ENCODE measurements at regions not wholly inside any gene's neighbourhood (a gene's known extent, or its start where the extent isn't known, plus 50 kb on each side); places are given as distances from the start of the nearest gene placed in this dataset.

- Histone ChIP-seq H3K9ac (ENCODE audit: low read depth in 2 of 2, low read length in 2 of 2) (no peak overlapping the region), H3K4me1 (no peaks in the 10 kb centered on the region), H3K27me3 (no peaks in the 10 kb centered on the region), H3K36me3 (no peaks in the 10 kb centered on the region), H3K27ac (no peak overlapping the region), H3K4me3 (no peak overlapping the region), H3K9me3 (no peaks in the 10 kb centered on the region)
- DNase-seq, result no peak
- intact Hi-C loops (cut with DNase I), result no loop called here
- TF ChIP-seq CTCF (IDR thresholded peaks at IDR 0.05), result no peak
Observed at GRCh38 chrX:82219129-82219528, 1017.2 kb downstream of the SH3BGRL start.

- Histone ChIP-seq H3K4me1 (no peaks in the 10 kb centered on the region), H3K27ac (no peak overlapping the region), H3K36me3 (no peaks in the 10 kb centered on the region), H3K9me3 (no peaks in the 10 kb centered on the region), H3K9ac (ENCODE audit: low read depth in 2 of 2, low read length in 2 of 2) (no peak overlapping the region), H3K4me3 (no peak overlapping the region), H3K27me3 (no peaks in the 10 kb centered on the region)
- DNase-seq, result no peak
- intact Hi-C loops (cut with DNase I), result no loop called here
- no peak for TF ChIP-seq CTCF (IDR thresholded peaks at IDR 0.05)
Observed at GRCh38 chrX:82224961-82225360, 1023.1 kb downstream of the SH3BGRL start.

DNA sequence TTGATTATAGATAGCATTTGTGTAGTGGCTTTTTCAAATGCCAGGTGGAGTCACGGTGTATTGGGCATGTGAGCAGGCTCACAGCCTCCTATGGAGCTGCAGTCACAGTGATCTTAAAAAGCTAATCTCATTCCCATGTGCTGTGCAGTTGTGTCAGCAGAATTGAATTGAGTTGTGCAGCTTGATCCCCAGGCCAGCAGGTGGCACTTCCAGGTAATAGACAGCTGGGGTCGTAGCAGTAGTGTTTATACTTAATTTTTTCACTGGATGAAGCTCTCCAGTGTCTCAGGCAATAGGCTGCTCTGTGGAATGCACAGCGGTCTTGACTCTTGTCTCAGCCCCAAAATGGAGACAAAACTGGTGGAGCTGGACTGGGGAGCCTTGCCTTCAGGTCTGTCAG, 1028.1 kb downstream of the SH3BGRL start:
- DNase-seq, result no peak
- Histone ChIP-seq H3K27me3 (no peaks in the 10 kb centered on the region), H3K9me3 (no peaks in the 10 kb centered on the region), H3K36me3 (no peaks in the 10 kb centered on the region), H3K9ac (ENCODE audit: low read depth in 2 of 2, low read length in 2 of 2) (no peak overlapping the region), H3K4me1 (no peaks in the 10 kb centered on the region), H3K4me3 (no peak overlapping the region), H3K27ac (no peak overlapping the region)
- no peak for TF ChIP-seq CTCF (IDR thresholded peaks at IDR 0.05)
- intact Hi-C loops (cut with DNase I), result no loop called here

DNA sequence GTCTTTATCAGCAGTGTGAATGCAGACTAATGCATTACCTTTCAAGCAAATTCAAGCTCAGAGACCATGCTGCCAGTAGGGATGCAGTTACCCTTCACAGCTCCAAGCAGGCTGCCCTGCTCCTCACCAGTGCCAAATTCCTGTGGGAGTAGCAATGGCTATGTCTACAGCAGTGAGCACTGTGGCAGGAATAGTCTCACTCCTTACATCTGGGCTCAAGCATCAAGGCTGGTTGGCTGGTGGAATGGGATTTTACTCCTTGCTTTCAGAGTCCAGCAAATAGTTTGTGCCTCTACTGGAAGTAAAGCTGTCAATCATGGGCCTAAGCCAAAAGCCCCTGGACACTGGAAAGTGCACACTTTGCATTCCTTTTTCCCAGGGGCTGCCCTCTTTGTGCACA, 1030.8 kb downstream of the SH3BGRL start:
- Histone ChIP-seq H3K4me3 (no peak overlapping the region), H3K9ac (ENCODE audit: low read depth in 2 of 2, low read length in 2 of 2) (no peak overlapping the region), H3K36me3 (no peaks in the 10 kb centered on the region), H3K27me3 (no peaks in the 10 kb centered on the region), H3K4me1 (no peaks in the 10 kb centered on the region), H3K27ac (no peak overlapping the region), H3K9me3 (no peaks in the 10 kb centered on the region)
- TF ChIP-seq CTCF (IDR thresholded peaks at IDR 0.05), result no peak
- intact Hi-C loops (cut with DNase I), result no loop called here
- no peak for DNase-seq

DNA sequence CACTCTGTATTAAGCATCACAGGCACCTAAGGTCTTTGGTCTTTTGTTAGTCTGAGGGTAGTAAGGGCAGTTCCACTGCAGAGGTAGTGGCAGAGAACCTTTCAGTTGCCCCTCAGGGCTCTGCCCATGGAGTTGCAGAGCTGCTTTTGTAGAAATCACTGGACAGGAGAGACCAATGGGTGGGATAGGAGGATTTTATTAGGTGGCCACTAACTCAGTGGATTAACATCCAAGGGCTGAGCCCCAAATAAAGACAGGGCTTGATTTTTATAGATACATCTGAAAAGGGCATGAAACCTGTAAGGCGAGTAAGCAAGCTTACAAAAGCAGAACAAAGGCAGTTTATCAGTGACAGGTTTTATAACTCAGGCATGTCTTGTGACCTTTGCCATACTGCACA, 1035.4 kb downstream of the SH3BGRL start:
- H3K4me1 ChIP-seq, result no peaks in the 10 kb centered on the region
- H3K36me3 ChIP-seq, result no peaks in the 10 kb centered on the region
- H3K9ac ChIP-seq (ENCODE audit: low read depth in 2 of 2, low read length in 2 of 2), result no peak overlapping the region
- no peaks in the 10 kb centered on the region for H3K27me3 ChIP-seq
- no peak for DNase-seq
- intact Hi-C loops (cut with DNase I), result no loop called here
- H3K4me3 ChIP-seq, result no peak overlapping the region
- H3K9me3 ChIP-seq, result no peaks in the 10 kb centered on the region
- H3K27ac ChIP-seq, result no peak overlapping the region
- no peak for TF ChIP-seq CTCF (IDR thresholded peaks at IDR 0.05)

Data from colonic mucosa (tissue), 4 donors.